C4-2B (cell line): ENCODE measurements at regions not wholly inside any gene's neighbourhood (a gene's known extent, or its start where the extent isn't known, plus 50 kb on each side); places are given as distances from the start of the nearest gene placed in this dataset.

Source experiments
- ZFX ChIP-seq: fragments of 450-650 bp; IDR thresholded peaks from 2 replicates; pipeline ENCODE4 v1.6.1; 2017
- TF ChIP-seq, protein P1 (sequence below): fragments of 450-650 bp; conservative IDR thresholded peaks from 2 replicates; pipeline ENCODE4 v1.5.1; 2017; ENCODE audit warnings: mild to moderate bottlenecking

DNA sequence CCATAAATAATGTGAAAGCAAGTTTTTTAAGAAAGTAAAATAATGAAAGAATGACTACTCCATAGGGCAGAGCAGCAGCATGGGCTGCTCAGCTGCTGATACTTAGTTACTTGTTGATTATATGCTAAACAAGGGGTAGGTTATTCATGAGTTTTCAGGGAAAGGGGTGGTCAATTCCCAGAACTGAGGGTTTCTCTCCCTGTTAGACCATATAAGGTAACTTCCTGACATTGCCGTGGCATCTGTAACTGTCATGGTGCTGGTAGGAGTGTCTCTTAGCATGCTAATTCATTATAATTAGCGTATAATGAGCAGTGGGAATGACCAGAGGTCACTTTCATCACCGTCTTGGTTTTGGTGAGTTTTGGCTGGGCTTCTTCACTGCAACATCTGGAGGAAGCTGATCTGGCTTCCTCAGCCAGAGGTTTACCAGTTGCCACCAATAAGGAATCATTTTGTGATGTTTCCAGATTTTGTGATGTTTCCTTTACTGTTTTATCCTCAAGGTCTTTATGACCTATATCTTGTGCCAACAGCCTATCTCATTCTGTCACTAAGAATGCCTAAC, 121.8 kb upstream of the CHL1 start:
- TF ChIP-seq, protein P1, sequence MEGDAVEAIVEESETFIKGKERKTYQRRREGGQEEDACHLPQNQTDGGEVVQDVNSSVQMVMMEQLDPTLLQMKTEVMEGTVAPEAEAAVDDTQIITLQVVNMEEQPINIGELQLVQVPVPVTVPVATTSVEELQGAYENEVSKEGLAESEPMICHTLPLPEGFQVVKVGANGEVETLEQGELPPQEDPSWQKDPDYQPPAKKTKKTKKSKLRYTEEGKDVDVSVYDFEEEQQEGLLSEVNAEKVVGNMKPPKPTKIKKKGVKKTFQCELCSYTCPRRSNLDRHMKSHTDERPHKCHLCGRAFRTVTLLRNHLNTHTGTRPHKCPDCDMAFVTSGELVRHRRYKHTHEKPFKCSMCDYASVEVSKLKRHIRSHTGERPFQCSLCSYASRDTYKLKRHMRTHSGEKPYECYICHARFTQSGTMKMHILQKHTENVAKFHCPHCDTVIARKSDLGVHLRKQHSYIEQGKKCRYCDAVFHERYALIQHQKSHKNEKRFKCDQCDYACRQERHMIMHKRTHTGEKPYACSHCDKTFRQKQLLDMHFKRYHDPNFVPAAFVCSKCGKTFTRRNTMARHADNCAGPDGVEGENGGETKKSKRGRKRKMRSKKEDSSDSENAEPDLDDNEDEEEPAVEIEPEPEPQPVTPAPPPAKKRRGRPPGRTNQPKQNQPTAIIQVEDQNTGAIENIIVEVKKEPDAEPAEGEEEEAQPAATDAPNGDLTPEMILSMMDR, result no peak
- no peak for TF ChIP-seq ZFX
